PC-9 (cell line): ENCODE measurements at regions not wholly inside any gene's neighbourhood (a gene's known extent, or its start where the extent isn't known, plus 50 kb on each side); places are given as distances from the start of the nearest gene placed in this dataset.

Experiments used
- BruUV-seq: library from RNA; stranded (reverse); fragments of 400-500 nt; replicated peaks from 2 replicates; lab custom pipeline; 2021; lab: Mats Ljungman, UMichigan
- CTCF ChIA-PET: fragments of 300-600 bp; sonication (Branson Sonifier 250); formaldehyde crosslinking; loops from one replicate; lab custom pipeline; 2022; ENCODE audit warnings: antibody characterized with exemption; lab: Charles Lee
- POLR2A ChIA-PET: fragments of 300-600 bp; sonication (Branson Sonifier 250); formaldehyde crosslinking; loops from one replicate; lab custom pipeline; 2022; ENCODE audit warnings: antibody characterized with exemption; ENCODE audit not compliant: unreplicated experiment; lab: Charles Lee
- DNase-seq, 2 experiments: peaks; one replicate each; pipeline versions ENCODE4 v3.0.0 to v3.0.0-alpha.2; 2015 to 2022; ENCODE audit warnings: mixed read lengths in 1 of 2
- H2AFZ ChIP-seq: fragments of 200-600 bp; sonication (generic); 2 replicates; pipeline ENCODE4 v1.8.1; 2017; ENCODE audit warnings: antibody characterized with exemption
- H3F3A ChIP-seq: fragments of 200-600 bp; sonication (generic); 2 replicates; pipeline ENCODE4 v1.8.1; 2017; ENCODE audit warnings: antibody characterized with exemption, mild to moderate bottlenecking, low read depth; ENCODE audit not compliant: insufficient read depth
- H3K27ac ChIP-seq: fragments of 200-600 bp; sonication (generic); 2 replicates; pipeline ENCODE4 v1.6.1; 2016; ENCODE audit warnings: mixed run types
- H3K27me3 ChIP-seq: fragments of 200-600 bp; sonication (generic); 2 replicates; pipeline ENCODE4 v1.6.1; 2016; ENCODE audit warnings: low read depth, mixed run types; ENCODE audit not compliant: insufficient read depth
- H3K36me3 ChIP-seq: fragments of 200-600 bp; sonication (generic); 2 replicates; pipeline ENCODE4 v1.6.1; 2016; ENCODE audit warnings: low read depth, mixed run types
- H3K4me1 ChIP-seq: fragments of 200-600 bp; sonication (generic); replicated peaks from 2 replicates; pipeline ENCODE4 v1.6.1; 2016; ENCODE audit warnings: mixed run types; ENCODE audit not compliant: insufficient read depth
- H3K4me2 ChIP-seq: fragments of 200-600 bp; sonication (generic); 2 replicates; pipeline ENCODE4 v1.6.1; 2017; ENCODE audit warnings: mixed run types
- H3K4me3 ChIP-seq: fragments of 200-600 bp; sonication (generic); 2 replicates; pipeline ENCODE4 v1.6.1; 2016; ENCODE audit warnings: mixed run types
- H3K79me2 ChIP-seq: fragments of 200-600 bp; sonication (generic); 2 replicates; pipeline ENCODE4 v1.6.1; 2017; ENCODE audit warnings: low read depth, mixed run types
- H3K9me2 ChIP-seq: fragments of 200-600 bp; sonication (generic); 2 replicates; pipeline ENCODE4 v1.8.1; 2017; ENCODE audit warnings: mild to moderate bottlenecking; ENCODE audit not compliant: insufficient read depth
- H3K9me3 ChIP-seq: fragments of 200-600 bp; sonication (generic); 2 replicates; pipeline ENCODE4 v1.8.1; 2016; ENCODE audit warnings: low read depth; ENCODE audit not compliant: insufficient read depth
- H4K20me1 ChIP-seq: fragments of 200-600 bp; sonication (generic); 2 replicates; pipeline ENCODE4 v1.8.1; 2017; ENCODE audit not compliant: insufficient read depth
- CTCF ChIP-seq: fragments of 200-600 bp; sonication (generic); conservative IDR thresholded peaks from 2 replicates; pipeline ENCODE4 v1.6.1; 2017; ENCODE audit warnings: mixed run types, antibody characterized with exemption, mild to moderate bottlenecking, moderate library complexity
- EZH2 ChIP-seq: fragments of 200-600 bp; sonication (generic); IDR thresholded peaks from 2 replicates; pipeline ENCODE4 v1.8.0; 2017; ENCODE audit warnings: antibody characterized with exemption, low read depth
- intact Hi-C: fragments of 100-400 bp; cut with micrococcal nuclease; formaldehyde crosslinking; loops from one replicate; pipeline ENCODE4 v1.10.0; 2022; ENCODE audit not compliant: unreplicated experiment

GRCh38 chr2:220736778-220737177, 835.3 kb downstream of the EPHA4 start:
- TF ChIP-seq EZH2 = no peak
- no peak for TF ChIP-seq CTCF
- no peaks in the 10 kb centered on the region for H3K9me2 ChIP-seq
- ChIA-PET POLR2A (no interaction called here), CTCF (no interaction called here)
- no peak overlapping the region for H3K4me3 ChIP-seq
- intact Hi-C loops = no loop called here
- BruUV-seq = no TSS peak
- H3K27ac ChIP-seq = no peak overlapping the region
- DNase-seq = no peak
- H3K4me1 ChIP-seq = no peaks in the 10 kb centered on the region
- H3F3A ChIP-seq = no peaks in the 10 kb centered on the region
- H3K36me3 ChIP-seq = no peaks in the 10 kb centered on the region
- H3K4me2 ChIP-seq = no peak overlapping the region
- no peaks in the 10 kb centered on the region; the same call in 1 of the 2 replicates for H4K20me1 ChIP-seq
- H3K79me2 ChIP-seq = no peaks in the 10 kb centered on the region
- no peaks in the 10 kb centered on the region for H3K9me3 ChIP-seq
- H3K27me3 ChIP-seq = no peaks in the 10 kb centered on the region
- H2AFZ ChIP-seq = no peak overlapping the region

- ChIA-PET CTCF (no interaction called here), POLR2A (no interaction called here)
- no peaks in the 10 kb centered on the region for H3K79me2 ChIP-seq
- H3F3A ChIP-seq = no peaks in the 10 kb centered on the region
- DNase-seq = no peak
- no peak overlapping the region for H2AFZ ChIP-seq
- no peak overlapping the region for H3K27ac ChIP-seq
- H3K4me2 ChIP-seq = no peak overlapping the region
- no TSS peak for BruUV-seq
- no peaks in the 10 kb centered on the region for H3K4me1 ChIP-seq
- H4K20me1 ChIP-seq = no peaks in the 10 kb centered on the region; the same call in 1 of the 2 replicates
- H3K27me3 ChIP-seq = no peaks in the 10 kb centered on the region
- H3K4me3 ChIP-seq = no peak overlapping the region
- no peaks in the 10 kb centered on the region for H3K36me3 ChIP-seq
- H3K9me3 ChIP-seq = no peaks in the 10 kb centered on the region
- intact Hi-C loops = no loop called here
- no peaks in the 10 kb centered on the region for H3K9me2 ChIP-seq
- TF ChIP-seq CTCF (no peak), EZH2 (no peak)
These were observed 828.9 kb downstream of the EPHA4 start for GRCh38 chr2:220743203-220743602.

- H2AFZ ChIP-seq = no peak overlapping the region
- H3K27me3 ChIP-seq = no peaks in the 10 kb centered on the region
- no peaks in the 10 kb centered on the region for H3F3A ChIP-seq
- H3K4me1 ChIP-seq = no peaks in the 10 kb centered on the region
- POLR2A ChIA-PET = no interaction called here
- H3K4me2 ChIP-seq = no peak overlapping the region
- H3K4me3 ChIP-seq = no peak overlapping the region
- H3K27ac ChIP-seq = no peak overlapping the region
- DNase-seq = no peak
- H3K36me3 ChIP-seq = no peaks in the 10 kb centered on the region
- TF ChIP-seq CTCF = no peak
- TF ChIP-seq EZH2 = no peak
- CTCF ChIA-PET = no interaction called here
- BruUV-seq = no TSS peak
- no peaks in the 10 kb centered on the region for H3K9me3 ChIP-seq
- no peaks in the 10 kb centered on the region for H4K20me1 ChIP-seq
- intact Hi-C loops = no loop called here
- H3K79me2 ChIP-seq = no peaks in the 10 kb centered on the region
- no peaks in the 10 kb centered on the region for H3K9me2 ChIP-seq
These were observed 827.2 kb downstream of the EPHA4 start for GRCh38 chr2:220744861-220745260.
